ENCODE measurements at regions not wholly inside any gene's neighbourhood (a gene's known extent, or its start where the extent isn't known, plus 50 kb on each side); places are given as distances from the start of the nearest gene placed in this dataset.

DNA sequence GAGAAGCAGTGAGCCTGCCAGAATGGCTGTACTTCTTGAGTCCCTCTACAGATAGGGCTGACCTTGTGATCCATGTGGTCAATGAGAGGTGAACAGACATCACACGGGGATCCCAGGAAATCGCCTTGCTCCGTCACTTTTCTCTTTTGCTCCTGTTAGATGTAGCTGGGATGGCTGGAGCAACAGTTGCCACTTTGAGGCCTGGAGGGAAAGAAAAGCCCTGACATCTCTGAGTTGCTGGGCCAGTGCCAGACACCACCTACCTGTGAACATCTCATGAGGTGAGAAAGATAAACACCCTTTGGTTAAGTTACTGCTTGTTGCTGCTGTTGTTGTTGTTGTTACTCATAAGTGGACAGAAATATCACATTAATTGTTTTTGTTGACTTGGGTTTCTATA lies 840.3 kb downstream of the TBC1D22A start:
- TF ChIP-seq POLR2AphosphoS5 (IDR thresholded peaks at IDR 0.05; ENCODE audit: low read depth, low read length): no peak
- TF ChIP-seq POLR2A (IDR thresholded peaks at IDR 0.05; ENCODE audit: low read depth, low read length): no peak
- no peak for TF ChIP-seq SPI1 (IDR thresholded peaks at IDR 0.05; ENCODE audit: low read depth, low read length)
- no peak for TF ChIP-seq TAF1 (IDR thresholded peaks at IDR 0.05; ENCODE audit: low read depth, low read length)
- no peak for TF ChIP-seq PAX5 (IDR thresholded peaks at IDR 0.05; ENCODE audit: insufficient read depth, low read length, severe bottlenecking)

All from GM12891 (cell line).